HG02840 (cell line): ENCODE measurements at regions not wholly inside any gene's neighbourhood (a gene's known extent, or its start where the extent isn't known, plus 50 kb on each side); places are given as distances from the start of the nearest gene placed in this dataset.

Experiments used
- ATAC-seq: cut with Tn5 transposase; IDR thresholded peaks from one replicate; pipeline ENCODE4 v1.9.1; 2021; ENCODE audit warnings: mild to moderate bottlenecking, moderate library complexity, moderate number of reproducible peaks; ENCODE audit not compliant: unreplicated experiment, low FRiP score

DNA sequence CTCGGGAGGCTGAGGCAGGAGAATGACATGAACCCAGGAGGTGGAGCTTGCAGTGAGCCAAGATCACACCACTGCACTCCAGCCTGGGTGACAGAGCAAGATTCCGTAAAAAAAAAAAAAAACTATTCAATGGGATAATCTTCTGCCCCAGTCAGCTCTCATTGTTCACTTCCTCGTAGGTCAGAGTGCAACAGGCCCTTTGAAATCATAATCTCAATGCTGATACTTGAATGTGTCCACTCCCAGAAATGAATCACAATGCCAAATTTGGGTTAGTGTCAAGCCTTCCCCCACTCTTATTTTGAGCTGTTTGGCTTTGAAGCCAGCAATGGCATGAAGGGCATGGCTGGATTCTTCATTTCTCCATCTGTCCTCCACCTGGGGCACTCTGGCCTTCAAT, 610.3 kb upstream of the KLF4 start:
- ATAC-seq: no peak

DNA sequence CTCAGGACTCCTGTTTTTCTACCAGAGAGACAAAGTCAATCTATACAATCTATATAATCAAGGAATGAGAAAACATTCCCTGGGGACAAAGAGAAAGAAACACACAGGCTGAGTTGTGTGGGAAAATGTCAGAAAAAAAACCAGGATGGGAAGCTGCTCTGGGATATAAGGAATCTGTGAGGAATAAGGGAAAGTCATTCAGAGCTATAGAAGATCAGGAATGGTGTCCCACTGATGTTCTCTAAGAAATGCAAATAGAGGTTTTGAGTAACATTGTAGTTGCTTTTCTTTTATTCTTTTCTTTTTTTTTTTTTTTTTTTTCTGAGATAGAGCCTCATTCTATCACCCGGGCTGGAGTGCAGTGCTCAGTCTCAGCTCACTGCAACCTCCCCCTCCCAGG, 605.9 kb upstream of the KLF4 start:
- no peak for ATAC-seq

DNA sequence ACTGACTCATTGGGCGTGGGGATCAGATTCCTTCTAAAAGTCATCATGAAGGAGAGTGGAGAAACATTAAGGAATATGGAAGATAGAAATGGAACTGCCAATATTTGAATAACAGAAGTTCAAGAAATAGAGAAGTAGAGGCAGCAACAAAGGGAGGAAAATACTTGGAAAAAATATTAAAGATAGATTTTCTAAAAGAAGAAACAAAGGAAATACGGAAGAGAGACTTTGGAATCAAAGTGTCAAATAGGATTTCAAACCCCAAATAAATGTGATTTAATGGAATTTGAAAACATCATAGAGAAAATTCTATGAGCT, 605.1 kb upstream of the KLF4 start:
- ATAC-seq: no peak

DNA sequence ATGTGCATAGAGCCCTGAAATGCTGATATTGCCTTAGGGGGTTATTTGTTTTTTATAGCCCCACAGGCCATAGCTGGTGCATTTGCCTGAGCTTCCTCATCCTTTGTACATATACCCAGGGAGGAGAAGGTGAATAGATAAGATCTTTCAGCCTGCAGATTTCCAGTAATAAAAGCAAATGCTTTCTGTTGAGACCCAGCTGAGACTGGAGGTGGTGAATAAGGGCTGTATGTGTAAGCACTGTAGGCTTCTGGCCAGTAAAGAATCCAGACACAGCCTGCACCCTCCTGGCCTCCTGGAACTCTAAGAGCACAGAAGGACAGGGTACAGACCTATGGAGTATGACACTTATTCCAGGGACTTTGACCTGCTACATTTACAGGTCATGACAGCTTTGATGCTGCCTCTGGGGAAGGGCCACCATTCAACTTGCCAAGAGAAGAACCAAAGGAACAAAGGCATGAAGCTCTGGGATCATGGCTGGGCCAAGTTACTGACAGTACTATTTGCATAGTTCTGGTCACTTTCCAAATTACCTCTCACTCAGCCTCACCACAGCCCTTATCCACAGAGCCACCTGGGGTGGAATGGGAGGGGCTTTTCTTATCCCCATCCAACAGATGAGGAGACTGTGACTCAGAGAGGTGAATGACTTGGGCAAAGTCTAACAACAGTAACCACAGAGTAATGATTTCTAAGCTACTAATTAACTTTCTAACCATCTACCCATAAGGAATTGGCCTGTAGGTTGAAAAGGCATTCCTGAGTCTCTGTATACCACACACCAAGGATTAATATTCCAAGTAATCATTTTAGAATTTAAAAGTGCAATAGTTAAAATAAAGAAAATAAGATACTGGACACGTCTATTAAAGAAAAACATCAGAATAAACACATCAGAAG, 604.5 kb upstream of the KLF4 start:
- ATAC-seq: no peak

DNA sequence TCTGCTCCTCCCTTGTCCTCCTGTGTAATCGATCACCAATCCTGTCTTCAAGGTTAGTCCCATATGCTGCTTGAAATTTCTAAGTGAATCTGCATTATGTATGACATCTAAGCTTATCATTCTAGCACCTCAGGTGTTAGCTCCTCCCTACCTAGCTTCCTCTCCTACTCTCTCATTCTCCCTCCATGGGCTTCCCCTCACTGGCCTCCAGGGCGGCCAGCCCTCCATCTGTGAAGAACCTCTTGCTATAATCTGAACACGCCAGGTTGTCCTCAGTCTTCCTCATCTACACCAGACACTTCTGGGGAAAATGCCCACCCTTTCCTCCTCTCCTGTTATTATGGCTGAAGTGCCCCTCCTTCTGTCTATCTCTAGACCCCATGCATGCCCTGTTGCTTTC, 599.3 kb upstream of the KLF4 start:
- ATAC-seq: no peak

DNA sequence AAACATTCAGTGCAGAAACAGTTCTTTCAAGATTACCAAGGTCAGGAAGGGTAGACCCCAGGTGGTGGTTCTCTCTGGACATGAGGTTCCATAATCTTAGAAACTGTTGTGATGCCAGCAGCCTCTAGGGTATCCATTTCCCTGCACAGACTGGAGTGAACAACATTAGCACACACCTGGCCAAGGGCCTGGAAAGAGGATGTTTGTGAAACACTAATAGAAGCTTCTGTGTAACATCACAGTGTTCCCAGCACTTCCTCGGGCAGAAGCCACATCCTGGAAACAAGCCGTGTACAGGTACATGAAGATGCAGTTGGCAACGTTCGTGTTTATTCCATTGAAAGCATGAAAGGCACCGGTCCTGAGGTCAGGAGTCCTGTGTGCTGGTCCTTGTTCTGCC, 598.2 kb upstream of the KLF4 start:
- ATAC-seq: no peak

DNA sequence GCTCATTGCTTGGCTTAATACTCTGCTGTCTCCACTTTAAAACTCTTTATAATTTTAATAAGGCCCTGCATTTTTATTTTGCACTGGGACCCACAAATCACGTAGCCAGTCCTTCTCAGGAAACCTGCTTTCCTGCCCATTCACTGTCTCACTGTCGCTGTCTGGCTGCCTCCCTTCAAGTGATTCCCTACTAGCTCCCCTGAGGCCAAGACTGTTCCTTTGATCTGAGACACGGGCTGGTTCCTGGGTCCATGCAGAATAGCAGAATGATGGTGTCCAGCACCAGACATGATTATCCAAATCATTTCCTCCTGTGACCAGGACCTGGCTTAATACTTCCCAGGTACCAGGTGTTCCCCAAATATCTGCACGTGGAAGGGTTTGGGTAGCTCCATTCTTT, 597.1 kb upstream of the KLF4 start:
- ATAC-seq: no peak

DNA sequence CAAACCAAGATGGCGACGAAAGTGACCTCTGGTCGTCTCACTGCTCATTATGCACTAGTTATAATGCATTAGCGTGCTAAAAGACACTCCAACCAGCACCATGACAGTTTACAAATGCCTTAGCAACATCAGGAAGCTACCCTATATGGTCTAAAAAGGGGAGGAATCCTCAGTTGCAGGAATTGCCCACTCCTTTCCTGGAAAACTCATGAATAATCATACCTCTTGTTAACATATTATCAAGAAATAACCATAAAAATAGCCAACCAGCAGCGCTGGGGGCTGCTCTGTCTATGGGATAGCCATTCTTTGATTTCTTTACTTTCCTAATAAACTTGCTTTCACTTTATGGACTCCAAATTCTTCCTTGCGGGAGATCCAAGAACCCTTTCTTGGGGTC, 595.7 kb upstream of the KLF4 start:
- ATAC-seq: no peak

DNA sequence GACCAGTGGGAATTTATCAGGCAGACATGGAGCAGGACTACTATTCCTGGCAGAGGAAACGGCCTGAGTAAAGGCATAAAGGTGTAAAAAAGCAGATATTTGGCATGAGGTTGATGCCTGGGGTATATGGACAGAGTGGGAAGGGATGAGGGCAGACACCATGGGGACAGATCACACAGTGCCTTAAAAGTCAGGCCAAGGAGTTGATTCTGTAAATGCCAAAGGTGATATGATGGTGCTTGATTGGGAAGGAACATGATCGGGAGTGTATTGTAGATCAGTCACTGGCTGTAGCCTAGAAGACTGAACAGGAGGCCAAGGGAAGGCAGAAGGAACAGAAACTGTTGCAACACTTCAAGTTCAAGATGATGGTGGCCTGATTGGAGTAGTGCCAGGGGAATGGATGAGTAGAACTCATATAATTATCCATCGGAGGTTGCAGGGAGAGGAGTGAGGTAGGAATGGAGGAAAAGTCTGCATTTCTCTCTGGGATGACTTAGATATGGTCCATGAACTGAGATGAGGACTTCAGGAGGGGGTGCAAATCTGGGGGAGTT, 594.3 kb upstream of the KLF4 start:
- no peak for ATAC-seq

DNA sequence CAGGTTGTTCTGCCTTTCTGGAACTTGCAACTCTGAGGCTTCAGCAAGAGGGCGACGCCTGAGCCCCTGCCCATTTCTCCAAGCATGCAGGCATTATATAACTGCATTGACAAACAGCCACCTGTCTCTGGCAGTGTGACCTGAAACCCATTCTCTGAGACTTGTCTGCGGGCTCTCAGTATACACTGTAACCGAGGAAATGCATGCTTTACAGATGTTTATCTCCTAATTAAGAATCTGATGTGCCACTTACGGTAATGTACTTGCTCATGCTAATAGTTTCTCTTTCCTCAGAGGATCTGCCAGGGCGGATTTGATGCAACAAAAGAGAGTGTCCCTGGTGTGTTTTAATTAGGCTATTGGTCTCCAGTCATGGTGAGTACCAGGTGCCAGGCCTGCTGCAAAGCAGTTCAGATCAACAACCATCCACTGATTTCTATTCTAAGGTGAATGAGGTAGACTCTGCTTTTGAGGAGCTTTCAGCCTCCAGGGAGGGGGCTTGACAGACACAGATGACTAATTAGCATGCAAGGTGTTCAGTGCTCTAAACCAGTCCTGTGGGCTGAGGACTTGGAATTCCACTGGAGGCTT, 593.7 kb upstream of the KLF4 start:
- ATAC-seq: no peak

DNA sequence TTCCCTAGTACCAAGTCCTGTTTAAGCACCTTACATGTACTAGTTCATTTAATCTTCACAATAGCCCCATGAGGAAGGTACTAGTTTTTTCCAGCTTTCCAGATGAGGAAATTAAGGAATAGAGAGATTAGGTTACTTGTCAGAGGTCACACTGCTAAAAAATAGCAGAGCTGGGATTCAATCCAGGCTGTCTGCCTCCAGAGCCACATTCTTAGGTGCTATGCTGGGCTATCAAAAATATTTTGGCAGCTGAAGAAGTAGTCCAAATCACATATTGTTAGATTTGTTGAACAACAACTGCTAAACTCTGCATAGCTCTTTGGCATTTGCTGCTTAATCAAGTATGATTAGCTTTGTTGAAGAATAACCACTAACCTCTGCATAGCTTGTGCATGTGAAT, 591.5 kb upstream of the KLF4 start:
- no peak for ATAC-seq

DNA sequence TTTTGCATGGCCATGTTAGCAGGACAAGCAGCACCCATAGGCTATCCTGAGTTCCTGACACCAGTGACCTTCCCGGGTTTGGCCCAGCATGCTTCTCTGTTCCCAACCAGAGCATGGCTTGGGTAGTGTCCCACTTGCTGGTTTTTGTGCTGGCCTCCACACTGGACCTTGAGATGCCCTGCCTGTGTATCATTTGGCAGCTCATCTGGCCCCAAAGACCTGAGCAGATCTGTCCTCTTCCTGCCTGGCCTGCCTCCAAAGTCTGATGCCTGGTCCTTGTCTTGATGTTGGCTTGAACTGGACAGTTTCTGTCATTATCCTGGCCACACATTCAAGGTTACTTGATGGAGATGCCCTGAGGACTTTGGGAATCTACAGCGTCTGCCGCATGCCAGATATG, 590.7 kb upstream of the KLF4 start:
- no peak for ATAC-seq

DNA sequence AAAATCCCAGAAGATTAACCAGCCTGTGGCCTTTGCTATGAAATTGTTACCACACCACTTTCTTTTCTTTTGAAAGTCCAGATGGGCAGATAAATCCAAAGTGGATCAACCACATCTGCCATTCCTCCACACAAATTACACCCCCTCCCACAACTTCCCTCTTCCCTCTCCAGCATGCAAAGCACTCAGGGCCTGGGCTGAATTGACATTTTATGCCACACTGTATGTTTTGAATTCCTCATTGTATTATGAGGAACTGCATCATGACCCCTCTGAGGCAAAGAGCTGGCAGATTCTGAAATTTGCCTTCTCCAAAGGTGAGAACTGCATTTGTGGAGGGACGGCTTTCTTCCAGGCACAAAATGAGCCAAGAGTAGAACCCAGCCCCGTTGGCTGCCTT, 589.2 kb upstream of the KLF4 start:
- no peak for ATAC-seq

DNA sequence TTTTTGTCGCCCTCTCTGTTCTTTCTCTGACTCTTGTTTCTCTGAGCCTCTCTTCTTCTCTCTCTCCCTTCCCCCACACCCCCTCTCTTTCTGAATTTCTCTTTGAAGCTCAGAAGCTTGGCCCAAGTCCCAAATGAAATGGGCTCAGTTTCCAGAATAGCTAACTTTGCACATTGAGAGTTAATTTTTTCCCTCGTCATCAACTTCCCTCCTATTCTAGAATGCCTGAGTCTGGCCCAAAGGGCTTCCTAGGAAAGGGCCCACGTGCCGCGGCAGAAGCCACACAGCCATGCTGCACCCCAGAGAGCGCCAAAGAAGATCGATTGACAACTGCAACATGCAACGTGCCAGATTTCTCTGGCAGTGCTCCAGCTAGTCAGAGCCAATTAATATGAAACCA, 588.8 kb upstream of the KLF4 start:
- ATAC-seq: no peak

DNA sequence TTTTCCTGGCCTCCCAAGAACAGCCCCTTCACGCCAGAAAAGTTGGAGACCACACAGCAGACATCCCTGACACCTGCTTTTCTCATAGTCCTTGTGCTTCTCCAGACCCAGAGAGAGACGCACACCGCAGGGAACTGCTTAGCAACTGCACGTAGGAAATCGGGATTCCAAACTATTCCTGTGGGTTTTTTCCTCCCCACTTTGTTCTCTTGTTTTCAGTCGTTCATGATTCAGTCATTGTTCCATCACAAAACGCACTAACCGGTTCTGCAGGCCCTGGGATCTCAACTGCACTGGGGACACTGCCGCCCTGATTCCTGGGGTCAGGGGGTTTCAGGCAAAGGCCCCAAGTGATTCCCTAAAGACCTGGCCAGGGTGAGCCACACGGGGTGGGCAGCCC, 588.0 kb upstream of the KLF4 start:
- no peak for ATAC-seq

DNA sequence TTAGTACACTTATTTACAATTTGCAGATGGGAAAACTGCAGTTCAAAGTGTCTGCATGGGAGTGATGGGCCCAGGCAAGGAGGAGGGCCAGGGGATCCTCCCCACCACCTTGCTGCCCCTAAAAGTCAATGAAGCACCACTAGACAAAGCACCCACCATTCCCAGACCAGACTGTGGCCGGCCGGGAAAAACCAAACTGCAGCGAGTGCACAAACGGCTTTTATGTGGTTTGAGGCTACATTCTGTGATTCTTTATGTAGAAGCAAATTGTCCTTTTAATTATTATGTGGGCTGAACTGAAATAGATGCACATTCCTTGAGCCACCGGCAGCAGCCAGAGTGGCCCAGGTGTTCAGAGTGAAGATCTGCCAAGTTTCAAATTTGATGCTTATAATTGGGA, 585.3 kb upstream of the KLF4 start:
- ATAC-seq: no peak

DNA sequence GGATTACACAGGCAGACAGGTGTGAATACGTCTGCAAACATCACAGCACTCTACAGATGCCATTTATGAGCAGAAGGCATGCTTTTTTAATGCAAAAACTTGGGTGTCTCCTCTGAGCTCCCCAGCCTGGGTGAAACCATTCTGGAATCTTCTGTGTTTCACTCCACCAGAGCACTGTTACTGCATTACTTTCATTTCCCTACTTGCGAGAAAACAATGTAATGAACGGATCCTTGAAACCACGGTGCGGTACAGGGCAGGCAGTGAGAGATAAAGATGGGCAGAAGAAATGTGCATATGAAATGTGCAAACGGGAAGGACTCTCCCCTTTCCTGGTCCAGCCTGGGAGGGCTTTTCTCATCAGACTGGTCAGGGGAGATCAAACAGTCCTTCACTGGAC, 584.3 kb upstream of the KLF4 start:
- ATAC-seq: no peak

DNA sequence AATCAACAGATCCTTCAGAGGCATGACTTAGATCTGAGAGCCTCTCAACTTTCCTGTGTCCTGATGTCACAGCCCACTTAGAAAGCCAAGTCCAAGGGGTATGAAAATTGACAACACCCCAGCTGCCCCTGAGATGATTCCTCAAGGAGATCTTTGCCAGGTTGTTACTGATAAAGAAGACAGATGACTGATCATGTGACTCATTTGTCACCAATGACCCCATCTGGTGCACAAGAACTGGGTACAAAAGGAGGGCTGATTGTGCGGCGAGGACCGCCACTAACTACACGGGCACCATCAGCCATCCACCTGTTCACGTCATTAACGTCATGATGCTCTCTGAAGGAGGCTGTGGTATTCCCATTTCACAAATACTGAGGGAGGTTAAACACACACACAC, 583.2 kb upstream of the KLF4 start:
- ATAC-seq: no peak

DNA sequence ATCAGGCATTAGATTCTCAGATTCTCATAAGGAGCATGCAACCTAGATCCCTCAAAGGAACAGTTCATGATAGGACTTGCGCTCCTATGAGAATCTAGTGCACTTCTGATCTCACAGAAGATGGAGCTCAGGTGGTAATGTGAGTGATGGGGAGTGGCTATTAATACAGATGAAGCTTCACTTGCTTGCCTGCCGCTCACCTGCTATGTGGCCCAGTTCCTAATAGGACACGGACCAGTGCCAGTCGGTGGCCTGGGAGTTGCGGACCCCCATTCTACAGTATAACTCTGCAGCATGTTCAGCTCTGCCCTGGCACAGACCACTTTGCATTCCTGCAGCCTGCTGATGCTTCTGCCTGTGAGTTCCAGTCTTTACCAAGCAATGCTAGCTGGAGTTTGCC, 581.3 kb upstream of the KLF4 start:
- ATAC-seq: no peak

DNA sequence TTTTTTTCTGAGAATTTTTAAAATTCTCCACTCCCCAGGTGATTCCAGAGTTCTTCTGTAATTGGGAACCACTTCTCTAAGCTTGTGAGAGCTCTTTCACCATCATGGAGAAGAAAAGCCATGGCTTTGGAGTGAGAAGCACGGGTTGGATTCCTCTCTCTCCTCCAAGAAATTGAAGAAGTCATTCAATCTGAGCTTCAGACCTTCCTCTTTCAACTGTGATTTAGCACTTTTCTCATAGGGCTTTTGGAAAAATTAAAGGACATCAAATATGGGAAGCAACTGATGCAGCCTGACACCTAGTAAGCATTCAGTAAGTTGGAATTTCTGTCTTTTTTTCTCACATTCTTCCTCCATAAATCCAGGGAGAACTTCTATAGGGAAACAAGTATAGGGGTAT, 580.4 kb upstream of the KLF4 start:
- ATAC-seq: no peak

DNA sequence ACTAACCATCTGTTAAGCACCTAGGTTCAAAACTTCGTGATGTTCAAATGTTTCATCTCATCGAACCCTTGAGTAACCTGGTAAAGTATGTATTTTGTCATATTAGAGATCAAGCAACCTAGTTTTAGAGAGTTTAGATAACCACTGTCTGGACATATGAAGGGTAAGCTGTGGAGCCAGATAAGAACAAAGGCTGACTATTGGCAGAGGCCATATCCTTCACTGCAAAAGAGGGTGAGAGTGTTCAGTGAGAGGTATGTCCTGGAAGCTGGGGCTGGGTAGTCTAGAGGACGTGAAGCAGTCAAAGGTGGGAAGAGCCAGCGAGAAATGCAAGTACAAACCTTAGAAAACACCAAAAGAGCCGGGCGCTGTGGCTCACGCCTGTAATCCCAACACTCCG, 573.1 kb upstream of the KLF4 start:
- ATAC-seq: no peak

DNA sequence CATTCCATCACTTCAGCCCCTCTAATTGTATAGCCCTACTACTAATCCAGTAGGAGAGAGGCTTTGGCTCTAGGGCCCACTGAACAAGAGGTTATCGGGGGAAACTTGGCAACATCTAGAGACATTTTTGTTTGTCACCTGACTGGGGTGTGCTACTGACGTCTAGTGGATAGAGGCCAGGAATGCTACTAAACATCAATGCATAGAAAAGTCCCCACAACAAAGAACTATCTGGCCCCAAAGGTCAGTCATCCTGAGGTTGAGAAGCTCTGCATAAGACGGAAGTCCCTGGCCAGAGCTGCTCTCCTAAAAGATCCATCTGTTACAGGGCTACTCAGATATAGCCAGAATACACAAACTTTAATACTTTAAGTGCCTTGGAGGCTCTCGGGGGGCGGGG, 570.6 kb upstream of the KLF4 start:
- no peak for ATAC-seq
